ENCODE measurements at regions not wholly inside any gene's neighbourhood (a gene's known extent, or its start where the extent isn't known, plus 50 kb on each side); places are given as distances from the start of the nearest gene placed in this dataset.

- no peak for TF ChIP-seq EZH2 (IDR thresholded peaks at IDR 0.05)
- TF ChIP-seq, protein P1, sequence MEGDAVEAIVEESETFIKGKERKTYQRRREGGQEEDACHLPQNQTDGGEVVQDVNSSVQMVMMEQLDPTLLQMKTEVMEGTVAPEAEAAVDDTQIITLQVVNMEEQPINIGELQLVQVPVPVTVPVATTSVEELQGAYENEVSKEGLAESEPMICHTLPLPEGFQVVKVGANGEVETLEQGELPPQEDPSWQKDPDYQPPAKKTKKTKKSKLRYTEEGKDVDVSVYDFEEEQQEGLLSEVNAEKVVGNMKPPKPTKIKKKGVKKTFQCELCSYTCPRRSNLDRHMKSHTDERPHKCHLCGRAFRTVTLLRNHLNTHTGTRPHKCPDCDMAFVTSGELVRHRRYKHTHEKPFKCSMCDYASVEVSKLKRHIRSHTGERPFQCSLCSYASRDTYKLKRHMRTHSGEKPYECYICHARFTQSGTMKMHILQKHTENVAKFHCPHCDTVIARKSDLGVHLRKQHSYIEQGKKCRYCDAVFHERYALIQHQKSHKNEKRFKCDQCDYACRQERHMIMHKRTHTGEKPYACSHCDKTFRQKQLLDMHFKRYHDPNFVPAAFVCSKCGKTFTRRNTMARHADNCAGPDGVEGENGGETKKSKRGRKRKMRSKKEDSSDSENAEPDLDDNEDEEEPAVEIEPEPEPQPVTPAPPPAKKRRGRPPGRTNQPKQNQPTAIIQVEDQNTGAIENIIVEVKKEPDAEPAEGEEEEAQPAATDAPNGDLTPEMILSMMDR (IDR thresholded peaks at IDR 0.05): no peak
Measured at GRCh38 chr11:27178859-27179258, 138.2 kb downstream of the BBOX1 start.
